PC-3 (cell line): ENCODE measurements at regions not wholly inside any gene's neighbourhood (a gene's known extent, or its start where the extent isn't known, plus 50 kb on each side); places are given as distances from the start of the nearest gene placed in this dataset.

Experiments
- ATAC-seq: fragments of 200-7000 bp; cut with Tn5 transposase; 2 replicates; pipeline ENCODE4 v1.9.1; 2020; ENCODE audit warnings: mild to moderate bottlenecking, moderate library complexity
- BruUV-seq: library from RNA; stranded (reverse); fragments of 400-500 nt; replicated peaks from 2 replicates; lab custom pipeline; 2021; lab: Mats Ljungman, UMichigan
- CTCF ChIA-PET: fragments of 300-600 bp; sonication (Branson Sonifier 250); formaldehyde crosslinking; loops from one replicate; lab custom pipeline; 2022; ENCODE audit warnings: antibody characterized with exemption; lab: Charles Lee
- POLR2A ChIA-PET: fragments of 300-600 bp; sonication (Branson Sonifier 250); formaldehyde crosslinking; loops from one replicate; lab custom pipeline; 2022; ENCODE audit warnings: antibody characterized with exemption; ENCODE audit not compliant: unreplicated experiment; lab: Charles Lee
- DNase-seq: peaks from one replicate; pipeline ENCODE4 v3.0.0-alpha.2; 2015
- H2AFZ ChIP-seq: fragments of 300-600 bp; sonication (generic); 2 replicates; pipeline ENCODE4 v1.6.0; 2016; ENCODE audit warnings: antibody characterized with exemption, low read length
- H3F3A ChIP-seq: fragments of 300-600 bp; sonication (generic); one replicate; pipeline ENCODE4 v1.6.0; 2017; ENCODE audit warnings: antibody characterized with exemption, low read length, control low read depth, mild to moderate bottlenecking; ENCODE audit not compliant: unreplicated experiment
- H3K27ac ChIP-seq: fragments of 300-600 bp; sonication (generic); 2 replicates; pipeline ENCODE4 v1.5.1; 2016; ENCODE audit warnings: mild to moderate bottlenecking, low read length
- H3K27me3 ChIP-seq: fragments of 300-600 bp; sonication (generic); 2 replicates; pipeline ENCODE4 v1.6.1; 2016; ENCODE audit warnings: low read length, mixed read lengths
- H3K36me3 ChIP-seq: fragments of 300-600 bp; sonication (generic); 2 replicates; pipeline ENCODE4 v1.6.1; 2016; ENCODE audit warnings: low read depth, mixed run types, low read length, mixed read lengths
- H3K4me1 ChIP-seq: fragments of 300-600 bp; sonication (generic); 2 replicates; pipeline ENCODE4 v1.5.1; 2016; ENCODE audit warnings: low read length; ENCODE audit not compliant: insufficient read depth
- H3K4me2 ChIP-seq: fragments of 300-600 bp; sonication (generic); 2 replicates; pipeline ENCODE4 v1.6.0; 2016; ENCODE audit warnings: low read length
- H3K4me3 ChIP-seq: fragments of 300-600 bp; sonication (generic); 2 replicates; pipeline ENCODE4 v1.5.1; 2016; ENCODE audit warnings: mild to moderate bottlenecking, low read length, mixed read lengths
- H3K79me2 ChIP-seq: fragments of 300-600 bp; sonication (generic); 2 replicates; pipeline ENCODE4 v1.6.1; 2017; ENCODE audit warnings: low read length, mixed read lengths
- H3K9ac ChIP-seq: fragments of 300-600 bp; sonication (generic); 2 replicates; pipeline ENCODE4 v1.6.0; 2016; ENCODE audit warnings: mild to moderate bottlenecking, low read length
- H3K9me2 ChIP-seq: fragments of 300-600 bp; sonication (generic); replicated peaks from 2 replicates; pipeline ENCODE4 v1.6.1; 2016; ENCODE audit warnings: mixed run types, low read length, mixed read lengths
- H3K9me3 ChIP-seq: fragments of 300-600 bp; sonication (generic); 2 replicates; pipeline ENCODE4 v1.6.1; 2016; ENCODE audit warnings: low read length, mixed read lengths
- H4K20me1 ChIP-seq: fragments of 300-600 bp; sonication (generic); 2 replicates; pipeline ENCODE4 v1.6.1; 2016; ENCODE audit warnings: low read length, mixed read lengths
- EZH2 ChIP-seq: fragments of 300-600 bp; sonication (generic); IDR thresholded peaks from one replicate; pipeline ENCODE4 v1.6.1; 2017; ENCODE audit warnings: antibody characterized with exemption, mild to moderate bottlenecking, low read length; ENCODE audit not compliant: unreplicated experiment
- EZH2phosphoT487 ChIP-seq: fragments of 300-600 bp; sonication (generic); IDR thresholded peaks from 2 replicates; pipeline ENCODE4 v1.6.1; 2018; ENCODE audit warnings: mild to moderate bottlenecking, antibody characterized with exemption, low read length, borderline replicate concordance
- intact Hi-C: fragments of 100-400 bp; cut with micrococcal nuclease; formaldehyde crosslinking; loops from 2 replicates; pipeline ENCODE4 v1.9.0; 2023
- TF ChIP-seq, protein P1 (sequence below): fragments of 300-600 bp; sonication (generic); conservative IDR thresholded peaks from 2 replicates; pipeline ENCODE4 v1.5.1; 2017; ENCODE audit warnings: antibody characterized with exemption, low read depth, mild to moderate bottlenecking, low read length

DNA sequence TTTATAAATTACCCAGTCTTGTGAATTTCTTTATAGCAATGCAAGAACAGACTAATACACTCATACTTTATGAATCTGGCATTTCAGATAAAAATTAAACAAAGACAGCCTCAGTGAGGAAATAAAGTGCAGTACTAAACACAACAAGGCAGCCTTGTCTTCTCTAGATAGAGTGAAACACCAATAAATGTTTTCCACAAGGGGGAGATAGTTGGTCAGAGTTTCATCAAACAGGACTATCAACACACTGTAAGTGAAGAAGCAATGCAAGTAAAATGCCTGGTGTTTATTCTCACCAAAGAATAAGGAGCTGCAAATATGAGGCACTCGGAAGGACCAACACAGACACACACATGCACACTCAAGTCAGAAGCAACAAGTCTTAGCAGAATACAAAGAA lies 62.8 kb downstream of the FAM9B start:
- Histone ChIP-seq H3K79me2 (no peaks in the 10 kb centered on the region), H2AFZ (no peak overlapping the region), H3K4me2 (no peak overlapping the region), H3K36me3 (no peaks in the 10 kb centered on the region), H3K27ac (no peak overlapping the region), H3K4me3 (no peak overlapping the region), H3K9me3 (no peaks in the 10 kb centered on the region), H3K4me1 (no peaks in the 10 kb centered on the region), H3K9me2 (no peaks in the 10 kb centered on the region), H3K9ac (no peak overlapping the region), H4K20me1 (no peaks in the 10 kb centered on the region), H3F3A (no peaks in the 10 kb centered on the region), H3K27me3 (no peaks in the 10 kb centered on the region)
- ATAC-seq (peak; percentile 90), DNase-seq (peak; percentile 79)
- intact Hi-C loops = loop anchor here (1.0 to 5.0 kb wide), 7 partner anchors 101 to 492 kb away; no protein-coding TSS in a partner anchor
- BruUV-seq = no TSS peak
- POLR2A ChIA-PET = no interaction called here
- TF ChIP-seq EZH2phosphoT487 (no peak), EZH2 (no peak)
- TF ChIP-seq, protein P1, sequence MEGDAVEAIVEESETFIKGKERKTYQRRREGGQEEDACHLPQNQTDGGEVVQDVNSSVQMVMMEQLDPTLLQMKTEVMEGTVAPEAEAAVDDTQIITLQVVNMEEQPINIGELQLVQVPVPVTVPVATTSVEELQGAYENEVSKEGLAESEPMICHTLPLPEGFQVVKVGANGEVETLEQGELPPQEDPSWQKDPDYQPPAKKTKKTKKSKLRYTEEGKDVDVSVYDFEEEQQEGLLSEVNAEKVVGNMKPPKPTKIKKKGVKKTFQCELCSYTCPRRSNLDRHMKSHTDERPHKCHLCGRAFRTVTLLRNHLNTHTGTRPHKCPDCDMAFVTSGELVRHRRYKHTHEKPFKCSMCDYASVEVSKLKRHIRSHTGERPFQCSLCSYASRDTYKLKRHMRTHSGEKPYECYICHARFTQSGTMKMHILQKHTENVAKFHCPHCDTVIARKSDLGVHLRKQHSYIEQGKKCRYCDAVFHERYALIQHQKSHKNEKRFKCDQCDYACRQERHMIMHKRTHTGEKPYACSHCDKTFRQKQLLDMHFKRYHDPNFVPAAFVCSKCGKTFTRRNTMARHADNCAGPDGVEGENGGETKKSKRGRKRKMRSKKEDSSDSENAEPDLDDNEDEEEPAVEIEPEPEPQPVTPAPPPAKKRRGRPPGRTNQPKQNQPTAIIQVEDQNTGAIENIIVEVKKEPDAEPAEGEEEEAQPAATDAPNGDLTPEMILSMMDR = peak; percentile 64
- CTCF ChIA-PET = interaction anchor here (0.7 kb wide), 2 partner anchors 378 to 737 kb away, joined by 3 read pairs; no protein-coding TSS in a partner anchor

DNA sequence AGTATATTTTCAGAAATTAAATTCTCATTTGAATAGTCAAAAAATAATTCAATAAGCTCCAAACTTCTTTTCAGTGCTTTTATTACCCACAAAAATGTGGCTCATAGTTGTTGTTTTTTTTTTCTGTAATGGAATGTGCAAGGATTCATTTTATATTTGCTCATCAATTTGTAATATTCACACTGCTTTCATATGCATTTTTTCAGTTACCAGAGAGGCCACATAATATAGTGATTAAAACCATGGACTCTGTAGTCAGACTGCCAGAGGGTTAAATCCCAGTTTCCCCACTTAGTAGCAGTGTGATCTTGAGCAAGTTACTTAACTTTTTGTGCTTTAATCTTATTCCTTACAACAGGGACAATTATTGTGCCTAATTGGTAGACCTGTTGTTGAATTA lies 64.5 kb downstream of the FAM9B start:
- Histone ChIP-seq H3K4me1 (no peaks in the 10 kb centered on the region), H3F3A (no peaks in the 10 kb centered on the region), H2AFZ (no peak overlapping the region), H3K9me3 (no peaks in the 10 kb centered on the region), H4K20me1 (no peaks in the 10 kb centered on the region), H3K79me2 (no peaks in the 10 kb centered on the region), H3K4me3 (no peak overlapping the region), H3K27ac (no peak overlapping the region), H3K4me2 (no peak overlapping the region), H3K9ac (no peak overlapping the region), H3K27me3 (no peaks in the 10 kb centered on the region), H3K9me2 (no peaks in the 10 kb centered on the region), H3K36me3 (no peaks in the 10 kb centered on the region)
- ATAC-seq (no peak), DNase-seq (no peak)
- intact Hi-C loops = no loop called here
- ChIA-PET POLR2A (no interaction called here), CTCF (no interaction called here)
- TF ChIP-seq, protein P1 = no peak
- TF ChIP-seq EZH2 (no peak), EZH2phosphoT487 (no peak)
- BruUV-seq = no TSS peak

DNA sequence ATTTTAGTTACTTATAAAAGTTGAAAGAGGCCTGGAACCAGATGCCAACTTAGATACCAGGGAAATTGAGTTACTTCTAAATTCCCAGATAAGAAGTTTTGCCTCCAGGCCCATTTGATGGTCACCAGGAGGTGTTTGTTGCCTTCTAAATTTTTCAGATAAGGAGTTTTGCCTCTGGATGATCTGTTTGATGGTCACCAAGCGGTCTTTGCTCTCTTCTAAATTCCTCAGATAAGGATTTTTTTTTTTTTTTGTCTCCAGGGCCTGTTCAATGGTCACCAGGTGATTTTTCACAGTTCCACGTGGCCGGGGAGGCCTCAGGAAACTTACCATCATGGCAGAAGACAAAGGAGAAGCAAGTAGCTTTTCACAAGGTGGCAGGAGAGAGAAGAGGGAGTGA lies 66.5 kb downstream of the FAM9B start:
- TF ChIP-seq, protein P1 = no peak
- TF ChIP-seq EZH2phosphoT487 = no peak
- no peak for TF ChIP-seq EZH2
- ChIA-PET CTCF (no interaction called here), POLR2A (no interaction called here)
- H3K27ac ChIP-seq = no peak overlapping the region
- H4K20me1 ChIP-seq = no peaks in the 10 kb centered on the region
- no peak overlapping the region for H3K4me2 ChIP-seq
- intact Hi-C loops = no loop called here
- no peak overlapping the region for H2AFZ ChIP-seq
- no peaks in the 10 kb centered on the region for H3K9me3 ChIP-seq
- no peaks in the 10 kb centered on the region for H3K9me2 ChIP-seq
- H3K36me3 ChIP-seq = no peaks in the 10 kb centered on the region
- no peaks in the 10 kb centered on the region for H3K27me3 ChIP-seq
- H3K4me3 ChIP-seq = no peak overlapping the region
- H3K79me2 ChIP-seq = no peaks in the 10 kb centered on the region
- ATAC-seq = no peak
- DNase-seq = no peak
- no peak overlapping the region for H3K9ac ChIP-seq
- no TSS peak for BruUV-seq
- no peaks in the 10 kb centered on the region for H3K4me1 ChIP-seq
- H3F3A ChIP-seq = no peaks in the 10 kb centered on the region
